NCI-H2171 treated with DMSO at 0.1 percent for 48 hours (cell line): ENCODE measurements at regions not wholly inside any gene's neighbourhood (a gene's known extent, or its start where the extent isn't known, plus 50 kb on each side); places are given as distances from the start of the nearest gene placed in this dataset.
A peak's percentile ranks its signal among the peaks of the same experiment; 100 is the strongest.

Source experiments
- DNase-seq: peaks from one replicate; lab custom pipeline; 2025; lab: John Stamatoyannopoulos, UW

DNA sequence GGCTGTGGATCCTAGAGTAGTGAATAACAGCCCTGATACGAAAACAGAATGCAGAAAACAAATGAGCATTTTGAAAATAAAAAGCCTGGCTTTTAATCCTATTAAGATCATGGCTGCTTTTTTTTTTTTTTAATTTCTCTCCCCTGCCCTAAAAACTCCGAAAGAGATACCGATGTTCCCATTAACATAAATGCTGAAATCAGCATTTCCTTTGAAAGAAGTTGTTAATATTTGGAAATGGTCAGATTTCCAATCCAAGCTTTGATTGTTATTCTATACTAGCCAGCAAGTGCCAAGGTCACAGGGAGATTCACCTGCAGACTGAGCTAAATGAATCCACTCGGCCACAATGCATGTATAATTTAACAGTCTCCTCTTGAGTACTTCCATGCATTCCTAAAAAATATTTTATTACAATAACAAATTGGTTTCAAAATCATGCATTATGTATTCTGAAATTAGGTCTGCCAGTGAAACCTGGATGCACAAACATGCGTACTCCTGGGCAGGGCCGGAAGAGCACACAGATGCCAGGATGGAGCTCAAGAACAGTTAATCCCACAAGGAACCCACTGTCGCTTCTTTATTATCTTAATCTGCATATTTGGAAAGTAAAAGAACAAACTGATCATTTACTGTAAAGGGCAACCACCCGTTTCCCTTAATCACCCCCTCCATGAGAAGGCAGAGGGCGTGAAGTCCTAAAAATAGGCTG, 521.5 kb upstream of the ZFHX3 start:
- DNase-seq = no peak

DNA sequence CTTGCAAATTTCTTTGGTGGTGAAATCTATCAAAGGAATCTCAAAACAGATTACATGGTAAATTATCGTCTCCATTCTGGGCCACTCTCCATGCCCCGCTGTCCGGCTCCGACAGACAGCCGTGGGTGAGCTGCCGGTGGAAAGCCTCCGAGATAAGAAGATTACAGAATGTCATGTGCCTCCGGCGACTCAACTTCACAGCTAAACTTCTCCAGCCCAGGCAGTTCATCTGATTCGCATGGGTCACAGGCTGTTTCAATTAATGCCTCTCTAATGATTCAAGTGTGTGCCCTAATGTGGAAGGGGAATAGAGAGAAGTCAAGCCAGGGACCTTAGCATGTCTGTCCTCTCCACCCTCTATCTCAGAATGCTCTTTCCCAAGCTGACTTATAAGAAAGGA, 520.8 kb upstream of the ZFHX3 start:
- DNase-seq = no peak

DNA sequence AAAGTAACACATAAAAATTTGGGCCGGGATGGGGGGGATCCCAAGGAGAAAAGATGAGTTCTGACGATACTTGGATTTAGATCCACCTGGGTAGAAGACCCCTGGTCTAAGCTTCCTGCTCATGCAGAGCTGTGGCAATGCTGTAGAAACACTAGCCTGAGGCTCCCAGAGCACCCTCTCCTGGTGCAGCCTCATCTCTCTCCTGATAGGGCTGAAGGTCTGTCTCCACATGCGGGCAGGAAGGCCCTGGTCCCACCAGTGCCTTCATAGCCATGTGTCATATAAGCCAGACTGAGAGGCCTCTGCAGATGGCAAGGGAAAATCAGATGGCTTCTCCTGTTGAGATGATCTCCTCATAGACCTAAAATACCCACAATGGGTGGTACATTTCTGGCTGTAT, 518.0 kb upstream of the ZFHX3 start:
- no peak for DNase-seq

DNA sequence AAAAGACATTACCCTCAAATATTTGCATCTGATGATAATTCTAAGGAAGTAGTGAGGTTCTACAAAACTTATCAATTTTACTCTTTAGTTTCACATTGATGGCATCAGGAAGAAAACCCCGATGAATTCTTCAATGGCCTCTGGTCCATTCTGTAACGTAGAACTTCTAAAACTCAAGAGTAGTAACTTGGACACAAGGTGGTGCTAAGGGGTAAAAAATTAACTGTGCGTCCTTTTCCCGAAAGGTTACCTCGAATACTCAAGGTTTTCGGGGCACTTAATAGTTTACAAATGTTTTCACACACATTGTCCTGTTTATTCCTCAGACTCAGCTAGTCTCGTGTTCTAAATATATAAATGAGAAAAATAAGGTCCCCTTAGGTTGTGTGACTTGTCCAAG, 517.3 kb upstream of the ZFHX3 start:
- DNase-seq = no peak

DNA sequence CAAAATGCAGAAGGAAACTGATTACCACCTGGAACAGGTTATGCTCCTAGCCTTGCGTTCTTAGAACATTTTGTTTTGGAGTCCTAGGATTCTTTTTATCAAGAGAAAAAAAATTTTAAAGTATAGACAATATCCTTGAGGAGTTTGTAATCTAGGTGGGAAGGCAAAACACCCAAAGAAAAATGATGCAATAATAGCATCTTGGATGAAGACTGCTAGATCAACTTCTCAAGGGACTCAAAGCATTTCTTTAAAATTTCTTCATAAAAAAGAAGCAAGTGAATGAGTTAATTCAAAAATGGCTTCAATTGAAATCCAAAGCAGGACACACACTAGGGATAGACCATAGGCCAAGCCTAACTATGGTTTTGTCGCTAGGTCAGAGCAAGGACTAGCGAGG, 515.8 kb upstream of the ZFHX3 start:
- no peak for DNase-seq

DNA sequence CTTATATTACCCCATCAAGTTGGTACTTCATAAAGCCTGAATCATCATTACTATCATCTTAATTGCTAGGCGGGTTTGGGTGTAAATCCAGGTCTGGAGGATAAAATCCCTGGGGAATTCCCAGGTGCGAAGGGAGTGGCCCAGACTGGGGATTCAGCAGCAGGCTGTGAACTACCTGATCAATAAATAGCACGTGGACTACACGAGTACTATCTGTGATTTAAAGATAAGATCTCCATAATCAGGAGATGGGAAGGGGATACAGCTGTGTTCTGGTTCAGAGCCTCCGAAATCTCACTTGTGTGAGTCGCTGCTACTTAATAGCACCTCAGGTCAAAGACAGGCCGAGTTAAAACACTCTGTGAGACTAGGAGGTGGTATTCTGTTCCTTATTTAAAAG, 512.6 kb upstream of the ZFHX3 start:
- peak; percentile 21 for DNase-seq

DNA sequence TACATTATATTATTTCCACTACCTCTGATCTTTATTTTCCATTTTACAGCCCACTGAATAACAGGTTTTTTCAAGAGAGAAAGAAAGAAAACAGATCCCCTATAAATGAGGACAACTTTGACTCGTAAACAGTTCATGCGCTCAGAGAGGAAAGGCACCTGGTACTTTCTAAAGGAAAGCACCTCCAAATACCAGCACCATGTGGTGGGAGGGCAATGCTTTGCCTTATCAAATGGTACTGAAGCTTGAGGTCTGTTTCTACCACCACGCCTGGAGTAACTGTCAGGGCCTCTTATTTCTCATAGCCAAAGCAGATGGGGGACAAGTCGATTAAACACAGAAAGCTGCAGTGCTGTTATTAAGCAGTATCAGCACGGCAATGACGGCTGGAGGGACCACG, 510.3 kb upstream of the ZFHX3 start:
- DNase-seq = no peak

DNA sequence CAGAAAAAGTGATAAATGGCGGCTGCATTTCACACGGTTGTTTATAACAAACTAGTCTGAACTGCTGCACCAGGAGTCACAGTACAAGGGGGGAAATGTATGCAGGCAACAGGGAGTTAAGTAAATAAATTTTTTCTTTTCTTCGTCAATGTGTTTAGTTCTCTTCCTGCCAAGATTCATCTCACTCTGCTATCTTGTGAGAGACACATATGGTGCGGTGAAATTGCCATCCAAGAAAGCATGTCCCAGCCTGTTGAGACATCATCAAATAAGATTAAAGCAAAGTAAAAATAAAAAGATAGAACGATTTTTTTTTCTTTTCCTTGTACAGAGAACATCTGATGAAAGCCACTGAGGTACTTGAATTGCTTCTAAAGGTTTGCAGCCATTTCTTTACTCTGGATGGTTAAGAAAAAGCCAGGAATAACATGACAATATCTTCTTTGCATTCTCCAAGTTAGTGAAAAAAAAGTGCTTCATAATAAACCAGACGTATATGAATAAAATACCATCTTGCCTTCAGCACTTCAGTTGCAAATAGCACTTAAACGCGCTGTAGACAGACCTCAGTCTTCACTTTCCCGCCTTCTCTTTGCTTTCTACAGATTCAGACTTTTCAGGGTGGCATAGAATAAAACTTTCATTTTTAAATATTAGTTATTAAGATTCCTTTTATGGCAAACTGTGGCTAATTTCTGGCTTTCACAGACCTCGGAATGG, 506.2 kb upstream of the ZFHX3 start:
- DNase-seq = peak; percentile 93

DNA sequence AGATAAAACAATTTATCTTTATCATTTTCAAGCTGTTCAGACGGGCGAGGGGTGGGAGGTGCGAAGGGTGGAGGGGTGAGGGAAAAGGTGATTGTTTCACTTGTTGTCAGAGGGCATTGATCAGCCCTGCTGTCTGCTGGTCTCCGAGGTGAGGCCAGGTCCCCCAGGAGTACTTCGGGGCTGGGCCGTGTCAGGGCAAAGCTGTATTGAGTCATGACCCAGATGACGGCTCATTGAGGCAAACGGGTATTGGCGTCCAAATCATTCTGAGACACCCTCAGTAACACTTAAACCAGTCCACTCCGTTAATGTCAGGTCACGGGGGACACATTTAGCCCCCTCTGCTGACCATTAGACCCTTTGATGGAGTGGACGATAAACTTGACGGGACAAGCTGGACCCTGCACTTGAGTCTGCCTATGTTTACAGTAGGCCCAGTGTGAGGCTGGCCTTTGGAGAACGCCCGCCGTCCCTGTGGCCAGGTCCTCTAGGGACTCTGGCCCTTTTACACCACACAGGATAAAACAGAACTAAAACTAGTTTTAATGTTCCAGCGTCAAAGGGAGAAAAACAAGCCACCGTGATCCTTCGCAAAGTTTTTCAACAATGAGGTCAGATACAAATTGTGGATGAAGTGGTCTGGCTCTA, 502.2 kb upstream of the ZFHX3 start:
- DNase-seq = no peak

DNA sequence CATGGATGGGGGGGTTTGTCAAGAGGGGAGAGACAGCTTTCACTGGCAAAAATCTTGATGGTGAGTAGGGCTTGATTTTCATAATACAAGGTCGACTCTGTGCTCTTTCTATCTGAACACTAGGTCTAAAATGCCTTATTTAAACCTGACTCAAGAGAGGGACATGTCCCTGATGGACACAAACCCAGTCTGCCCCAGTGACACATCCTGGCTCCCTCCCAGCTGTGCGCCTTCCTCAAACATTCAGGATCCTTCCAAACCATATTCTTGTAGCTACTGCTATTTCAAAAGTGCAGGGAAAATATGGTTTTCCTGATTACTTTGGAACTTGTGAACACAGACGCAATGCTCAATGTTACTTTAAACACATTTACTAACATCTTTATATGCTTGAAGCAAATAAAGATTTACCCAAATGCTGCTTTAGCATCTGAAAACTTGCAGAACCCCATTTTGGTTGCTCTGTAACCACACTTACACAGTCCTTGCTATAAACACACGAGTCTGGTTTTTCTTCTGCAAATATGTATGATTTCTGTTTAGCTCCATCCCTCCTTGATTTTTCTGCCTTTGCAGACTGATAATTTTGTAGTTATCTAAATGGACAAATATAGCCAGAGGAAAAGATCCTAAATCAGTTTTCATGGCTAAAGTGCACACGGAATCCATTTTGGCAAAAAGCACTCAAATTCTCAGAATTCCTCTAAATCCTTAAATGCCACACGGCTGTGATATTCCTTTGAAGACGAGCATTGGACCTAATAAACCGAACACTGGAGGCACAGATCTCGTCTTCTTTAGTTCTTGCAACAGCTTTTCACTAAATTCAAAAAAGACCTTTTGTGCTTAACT, 499.9 kb upstream of the ZFHX3 start:
- DNase-seq = no peak

DNA sequence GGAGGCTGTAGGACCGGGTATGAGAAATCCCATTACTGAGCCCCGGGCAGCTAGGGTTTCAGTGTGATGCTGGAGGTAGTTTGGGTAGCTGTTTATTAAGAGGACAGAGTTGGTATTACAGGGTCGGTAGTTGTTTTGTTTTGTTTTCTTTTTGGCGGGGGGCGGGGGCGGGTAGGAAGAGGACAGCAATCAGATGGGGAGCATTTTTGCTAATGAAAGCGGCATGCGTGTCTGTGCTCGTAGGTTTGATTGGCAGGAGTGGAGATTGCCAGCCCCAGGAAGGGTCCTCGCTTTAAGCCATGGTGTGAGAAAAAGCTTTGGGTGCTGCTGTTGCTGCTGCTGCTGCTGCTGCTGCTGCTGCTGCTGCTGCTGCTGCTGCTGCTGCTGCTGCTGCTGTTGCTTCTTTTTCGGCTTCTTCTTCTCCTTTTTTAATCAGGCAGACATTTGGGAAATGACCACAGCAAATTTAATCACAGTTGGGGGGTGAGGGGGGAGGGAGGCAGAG, 498.5 kb upstream of the ZFHX3 start:
- peak; percentile 53 for DNase-seq

DNA sequence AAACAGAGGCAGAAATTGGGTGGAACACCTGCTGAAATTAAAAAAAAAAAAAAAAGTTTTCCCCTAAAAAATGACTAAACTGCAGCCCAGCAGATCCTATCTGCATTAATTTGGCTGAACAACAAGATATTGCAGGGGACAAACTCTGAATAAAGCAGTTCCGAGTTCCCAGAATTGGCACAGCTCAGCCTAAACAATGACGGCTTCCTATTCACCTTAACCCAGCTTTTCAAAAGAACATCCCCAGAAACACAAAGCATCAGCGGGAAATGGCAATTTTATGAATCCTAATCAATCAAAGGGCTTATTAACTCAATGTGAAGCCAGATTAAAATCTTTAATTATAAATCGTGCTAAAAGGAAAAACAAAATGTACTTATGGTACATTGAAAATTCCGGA, 497.8 kb upstream of the ZFHX3 start:
- no peak for DNase-seq

DNA sequence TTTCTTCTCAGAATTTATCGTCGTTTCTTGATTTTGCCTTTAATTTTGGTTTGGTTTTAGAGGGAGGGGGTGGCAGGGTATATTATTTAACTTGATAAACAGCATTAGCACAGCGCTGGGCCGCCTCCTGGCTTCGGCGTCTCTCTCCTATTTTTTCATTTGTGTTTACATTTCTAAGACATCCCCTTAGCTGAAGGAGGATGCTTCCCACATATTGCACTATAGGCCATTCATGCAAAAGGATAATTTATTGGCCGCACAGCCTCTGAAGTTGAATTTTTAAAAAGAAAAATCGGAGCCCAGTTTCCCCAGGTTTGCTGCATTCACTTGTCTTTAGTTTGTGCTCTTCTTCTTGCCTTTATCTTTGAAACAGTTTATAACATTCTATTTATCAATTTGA, 497.4 kb upstream of the ZFHX3 start:
- DNase-seq = no peak

DNA sequence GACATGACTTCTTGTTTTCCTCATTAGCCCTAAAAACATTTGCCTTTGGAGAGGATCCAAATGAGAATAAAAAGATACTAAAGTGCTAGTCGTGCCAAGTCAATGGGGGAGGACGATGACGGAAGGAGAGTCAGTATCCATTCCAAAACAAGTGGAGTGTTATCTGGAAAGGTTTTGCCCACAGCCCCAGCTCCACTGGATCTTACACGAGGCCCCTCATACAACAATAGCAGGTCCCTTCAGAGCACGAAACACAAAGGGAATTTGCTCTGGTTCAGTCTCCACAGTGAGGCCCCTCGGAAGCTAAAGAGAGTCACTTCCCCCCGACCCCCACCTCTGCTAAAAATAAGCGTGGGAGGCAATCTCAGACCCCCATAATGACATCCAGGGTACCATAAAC, 496.9 kb upstream of the ZFHX3 start:
- DNase-seq = no peak

DNA sequence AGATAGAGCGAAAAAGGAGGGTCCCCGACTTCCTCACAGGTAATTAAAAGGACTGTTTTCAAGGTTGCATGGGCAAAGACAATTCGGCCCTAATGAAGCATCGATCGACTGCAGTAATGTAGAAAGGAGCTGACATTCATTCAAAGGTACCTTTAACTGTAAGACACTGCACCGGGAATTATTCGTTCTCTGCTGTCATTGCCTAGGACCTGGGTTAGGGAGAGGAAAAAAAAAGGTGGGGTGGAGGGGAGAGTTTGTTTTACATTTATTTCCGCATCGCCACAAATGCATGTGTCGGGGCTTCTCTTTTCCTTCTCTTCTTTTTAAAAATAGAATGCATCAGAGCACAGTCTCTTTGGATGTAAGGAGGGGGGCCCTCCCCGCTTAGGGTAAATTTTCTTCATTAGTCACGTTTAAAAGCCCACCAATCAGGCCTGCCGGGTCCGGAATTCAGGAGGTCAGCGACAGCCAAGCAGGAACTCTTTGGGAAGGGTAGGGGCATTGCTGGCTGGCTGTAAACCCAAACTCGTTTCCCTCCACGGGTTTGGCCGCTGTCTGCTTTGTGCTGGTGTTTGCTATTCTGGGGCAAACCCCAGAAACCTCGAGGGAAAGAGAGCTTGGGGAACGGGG, 496.2 kb upstream of the ZFHX3 start:
- no peak for DNase-seq

DNA sequence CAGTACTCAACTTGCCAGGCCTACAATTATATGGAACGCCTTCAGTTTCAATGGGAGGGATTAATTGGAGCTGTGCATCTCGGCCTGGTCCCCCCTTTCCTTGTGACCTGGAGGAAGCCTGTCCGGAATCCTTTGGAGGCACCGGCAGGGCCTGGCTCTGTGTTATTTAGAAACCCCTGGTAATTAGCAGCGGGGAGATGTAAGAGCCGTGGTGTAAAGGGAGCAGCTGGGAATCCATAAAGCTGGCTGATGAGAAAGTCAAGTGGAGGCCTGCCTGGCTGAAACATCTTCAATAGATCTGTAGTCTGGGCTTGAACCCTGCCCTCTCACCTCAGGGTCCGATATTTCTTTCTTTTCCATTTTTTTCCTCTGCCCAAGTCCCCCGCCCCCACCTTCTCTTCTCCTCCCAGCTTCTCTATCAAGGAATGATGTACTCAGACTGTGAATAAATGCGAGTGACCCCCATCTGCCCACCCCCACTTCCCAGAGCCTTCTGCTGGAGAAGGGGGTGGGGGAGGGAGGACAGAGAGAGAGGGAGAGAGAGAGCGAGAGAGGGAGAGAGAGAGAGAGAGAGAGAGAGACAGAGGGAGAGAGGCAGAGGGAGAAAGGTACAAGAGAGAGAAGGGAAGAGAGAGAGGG, 495.5 kb upstream of the ZFHX3 start:
- no peak for DNase-seq

DNA sequence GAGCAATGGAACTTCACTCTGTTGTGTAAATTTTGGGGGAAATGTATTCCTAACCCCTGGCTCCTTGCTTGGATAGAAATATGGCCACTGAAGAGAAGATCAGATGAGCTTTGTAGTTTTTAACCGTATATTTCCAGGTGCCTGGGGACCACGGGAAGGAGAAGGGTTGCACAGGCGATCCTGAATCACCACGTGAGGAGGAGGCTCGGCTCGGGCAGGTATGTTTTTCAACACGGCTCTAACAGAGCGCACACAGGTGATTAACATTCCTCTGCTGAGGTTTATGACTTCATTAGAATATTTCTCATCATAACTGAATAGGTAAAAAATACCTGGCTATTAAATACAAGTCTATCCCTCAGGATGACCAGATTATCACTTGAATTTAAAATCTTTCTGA, 495.0 kb upstream of the ZFHX3 start:
- no peak for DNase-seq

DNA sequence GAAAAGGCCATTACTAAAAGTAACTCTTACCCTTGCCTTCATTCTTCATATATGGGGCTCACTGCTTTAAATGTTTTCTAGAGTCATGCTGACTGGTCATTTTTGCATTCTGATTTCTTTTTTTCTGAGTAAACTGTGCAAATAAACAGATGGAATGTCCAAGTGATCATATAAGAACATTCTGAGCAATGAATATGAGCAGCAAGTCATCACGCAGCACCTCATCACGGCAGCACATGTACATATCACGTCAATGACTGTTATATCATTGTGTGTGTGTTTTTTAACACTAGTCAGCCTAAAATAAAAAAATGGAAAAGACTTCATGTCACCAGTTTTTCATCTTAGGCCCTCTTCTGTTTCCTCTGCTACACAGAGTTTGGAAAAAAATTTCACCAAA, 490.0 kb upstream of the ZFHX3 start:
- no peak for DNase-seq

DNA sequence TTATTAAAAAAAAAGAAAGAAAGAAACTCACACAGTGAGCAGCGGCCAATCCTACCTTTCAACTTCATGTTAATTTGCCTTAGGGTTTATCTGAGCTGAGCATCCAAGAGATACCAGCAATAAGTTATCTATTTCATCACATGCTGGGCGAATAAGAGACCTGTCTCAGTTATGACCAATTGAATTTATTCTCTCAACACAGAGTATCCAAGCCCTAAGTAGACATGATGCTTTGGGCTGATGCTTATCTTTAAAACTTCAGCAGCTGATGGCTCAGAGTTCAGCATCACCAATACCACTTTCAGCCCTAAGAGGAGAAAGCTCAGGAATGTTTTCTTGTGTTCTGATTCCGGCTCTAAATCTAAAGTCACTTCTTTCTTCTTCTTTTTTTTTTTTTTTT, 489.0 kb upstream of the ZFHX3 start:
- DNase-seq = no peak

DNA sequence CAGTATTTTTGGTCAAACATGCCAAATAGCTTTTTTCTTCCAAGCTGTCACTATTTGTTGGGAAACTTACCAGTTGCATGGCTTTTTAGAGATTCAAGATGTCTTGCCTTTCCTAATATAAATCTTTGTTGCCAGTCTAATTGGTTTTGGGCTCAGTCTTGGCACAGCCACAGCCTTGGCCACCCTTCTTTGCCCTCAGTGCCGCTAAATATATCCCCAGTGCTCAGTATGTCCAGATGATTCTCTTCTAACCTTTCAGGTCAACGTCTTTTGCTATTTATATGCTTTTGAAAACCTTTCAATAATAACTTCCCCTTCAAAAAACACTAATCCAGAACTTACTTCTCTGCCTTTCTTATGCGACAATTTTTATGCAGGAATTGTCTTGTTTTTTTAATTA, 483.1 kb upstream of the ZFHX3 start:
- DNase-seq = no peak

DNA sequence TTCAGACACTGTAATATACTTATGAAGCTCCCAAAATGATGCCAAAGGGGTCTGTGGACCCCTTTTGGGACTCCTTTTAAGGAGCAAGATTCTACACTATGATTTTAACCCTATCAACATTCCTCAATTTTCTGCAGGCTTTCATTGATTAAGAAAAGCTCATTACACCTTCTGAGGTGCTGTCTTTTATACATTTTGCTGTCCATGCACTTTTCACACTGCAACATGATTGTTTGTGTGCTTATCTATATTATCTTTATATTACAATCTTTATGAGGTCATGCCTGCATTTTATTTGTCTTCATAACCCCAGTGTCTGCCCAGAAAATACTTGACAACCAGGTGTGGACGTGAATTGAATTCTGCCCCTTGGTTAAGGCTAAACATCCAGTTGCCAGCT, 482.6 kb upstream of the ZFHX3 start:
- DNase-seq = no peak
